Activated T-cell treated with anti-CD3 and anti-CD28 coated beads, Interleukin-2, amount 50 U/mL, for 72 hours (primary cell): ENCODE measurements at regions not wholly inside any gene's neighbourhood (a gene's known extent, or its start where the extent isn't known, plus 50 kb on each side); places are given as distances from the start of the nearest gene placed in this dataset.
"Not testable (repeated sequence)": the region's sequence is repeated elsewhere in the genome, so short reads cannot be mapped to it uniquely, and the experiment has no call there.

Experiments
- ATAC-seq, 2 donors: fragments of 150-1000 bp; cut with Tn5 transposase; replicated peaks in 1 of 2; 2 replicates each; pipeline ENCODE4 v1.10.0; 2021; ENCODE audit warnings: moderate library complexity in 2 of 2, mild to moderate bottlenecking in 1 of 2
- DNase-seq, 2 donors: peaks; one replicate each; pipeline ENCODE4 v3.0.0; 2021 to 2022; ENCODE audit warnings: mixed read lengths in 1 of 2
- H3K27ac Mint-ChIP-seq: one replicate; pipeline ENCODE4 v1.8.0; 2022; ENCODE audit warnings: mild to moderate bottlenecking, moderate library complexity, mixed read lengths
- H3K27me3 Mint-ChIP-seq: one replicate; pipeline ENCODE4 v1.8.0; 2022; ENCODE audit warnings: low read depth, mixed read lengths
- H3K36me3 Mint-ChIP-seq, 2 donors: one replicate each; pipeline ENCODE4 v1.8.0; 2022; ENCODE audit warnings: mixed read lengths in 2 of 2, mild to moderate bottlenecking in 1 of 2; ENCODE audit not compliant: insufficient read depth in 2 of 2
- H3K4me1 Mint-ChIP-seq: one replicate; pipeline ENCODE4 v1.8.0; 2022; ENCODE audit warnings: low read depth, mixed read lengths
- H3K4me3 Mint-ChIP-seq, 2 donors: one replicate each; pipeline ENCODE4 v1.8.0; 2022; ENCODE audit warnings: mild to moderate bottlenecking in 2 of 2, mixed read lengths in 2 of 2, moderate library complexity in 2 of 2
- H3K9me3 Mint-ChIP-seq, 2 donors: one replicate each; pipeline ENCODE4 v1.8.0; 2022; ENCODE audit warnings: mixed read lengths in 2 of 2

DNA sequence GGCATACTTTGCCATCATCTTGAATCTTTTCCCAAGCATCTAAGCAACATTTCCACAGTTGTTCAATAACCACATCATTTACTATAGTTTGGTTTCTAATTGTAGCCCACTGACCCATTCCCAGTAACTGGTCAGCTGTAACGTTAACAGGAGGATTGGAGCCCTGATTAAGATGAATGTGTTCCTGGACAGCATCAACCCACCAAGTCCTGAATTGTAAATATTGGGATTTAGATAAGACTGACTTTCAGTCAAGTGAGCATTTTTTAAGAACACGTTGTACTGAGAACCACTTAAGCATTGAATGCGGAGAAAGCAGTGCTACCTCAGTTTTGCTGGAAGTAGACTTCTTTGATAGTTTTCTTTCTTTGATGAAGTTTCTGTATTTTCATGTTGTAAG, 53.3 kb upstream of the ARL4D start:
- Mint-ChIP-seq H3K9me3 (peaks cover 5 to 11% of the 10 kb centered on the region in 2 donors), H3K27me3 (peaks cover 18% of the 10 kb centered on the region), H3K4me1 (peaks cover 26% of the 10 kb centered on the region), H3K36me3 (peaks cover 11 to 20% of the 10 kb centered on the region in 2 donors)
- DNase-seq, H3K4me3 Mint-ChIP-seq, H3K27ac Mint-ChIP-seq, ATAC-seq: not testable (repeated sequence)

- H3K4me1 Mint-ChIP-seq, result peaks cover 26% of the 10 kb centered on the region
- DNase-seq, result no peak
- H3K27me3 Mint-ChIP-seq, result peaks cover 18% of the 10 kb centered on the region
- H3K4me3 Mint-ChIP-seq, result no peak overlapping the region
- H3K27ac Mint-ChIP-seq, result no peak overlapping the region
- H3K9me3 Mint-ChIP-seq, result peaks cover 5 to 8% of the 10 kb centered on the region in 2 donors
- H3K36me3 Mint-ChIP-seq, result peaks cover 9 to 15% of the 10 kb centered on the region in 2 donors
- ATAC-seq, result no peak
Measured at GRCh38 chr17:43344685-43345084, 54.1 kb upstream of the ARL4D start.

DNA sequence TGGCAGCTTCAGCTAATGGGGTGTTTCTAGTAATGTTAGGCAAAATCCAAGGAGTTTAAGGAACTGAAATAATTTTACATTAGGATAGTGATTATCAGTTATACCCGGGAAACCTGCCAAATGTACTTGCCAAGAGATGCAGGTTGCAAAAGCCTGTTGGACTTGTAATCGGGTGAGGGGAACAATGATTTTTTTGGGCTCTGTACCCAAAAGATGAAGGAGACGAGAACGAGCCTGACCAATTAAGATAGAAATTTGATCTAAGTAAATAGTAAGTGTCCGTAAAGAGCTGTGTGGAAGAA, 56.3 kb upstream of the ARL4D start:
- ATAC-seq (no peak), DNase-seq (no peak)
- peaks cover 2% of the 10 kb centered on the region in 2 donors for H3K9me3 Mint-ChIP-seq
- H3K27me3 Mint-ChIP-seq, result peaks cover 18% of the 10 kb centered on the region
- H3K36me3 Mint-ChIP-seq, result peaks cover 4 to 8% of the 10 kb centered on the region in 2 donors
- peak overlapping the region; percentile 94 for H3K27ac Mint-ChIP-seq
- peaks cover 36% of the 10 kb centered on the region for H3K4me1 Mint-ChIP-seq
- peak overlapping the region; percentile 25 to 80 for H3K4me3 Mint-ChIP-seq

GRCh38 chr17:43341715-43342588, 56.8 kb upstream of the ARL4D start:
- ATAC-seq, result peak; percentile 91 to 93
- Mint-ChIP-seq H3K4me1 (peaks cover 36% of the 10 kb centered on the region), H3K27me3 (peaks cover 18% of the 10 kb centered on the region), H3K9me3 (no peaks in the 10 kb centered on the region), H3K4me3 (peak overlapping the region; percentile 25 to 80), H3K27ac (peak overlapping the region; percentile 94), H3K36me3 (peaks cover under 1 to 3% of the 10 kb centered on the region in 2 donors)
- DNase-seq, result peak in 1 of 2 donors; percentile 68

- no peaks in the 10 kb centered on the region for H3K36me3 Mint-ChIP-seq
- H3K4me1 Mint-ChIP-seq, result peaks cover 40% of the 10 kb centered on the region
- no peak overlapping the region for H3K4me3 Mint-ChIP-seq
- no peaks in the 10 kb centered on the region for H3K9me3 Mint-ChIP-seq
- peaks cover 9% of the 10 kb centered on the region for H3K27me3 Mint-ChIP-seq
- ATAC-seq, result no peak
- H3K27ac Mint-ChIP-seq, result no peak overlapping the region
- peak; percentile 62 to 72 for DNase-seq
Measured at GRCh38 chr17:43338886-43339516, 59.8 kb upstream of the ARL4D start.

DNA sequence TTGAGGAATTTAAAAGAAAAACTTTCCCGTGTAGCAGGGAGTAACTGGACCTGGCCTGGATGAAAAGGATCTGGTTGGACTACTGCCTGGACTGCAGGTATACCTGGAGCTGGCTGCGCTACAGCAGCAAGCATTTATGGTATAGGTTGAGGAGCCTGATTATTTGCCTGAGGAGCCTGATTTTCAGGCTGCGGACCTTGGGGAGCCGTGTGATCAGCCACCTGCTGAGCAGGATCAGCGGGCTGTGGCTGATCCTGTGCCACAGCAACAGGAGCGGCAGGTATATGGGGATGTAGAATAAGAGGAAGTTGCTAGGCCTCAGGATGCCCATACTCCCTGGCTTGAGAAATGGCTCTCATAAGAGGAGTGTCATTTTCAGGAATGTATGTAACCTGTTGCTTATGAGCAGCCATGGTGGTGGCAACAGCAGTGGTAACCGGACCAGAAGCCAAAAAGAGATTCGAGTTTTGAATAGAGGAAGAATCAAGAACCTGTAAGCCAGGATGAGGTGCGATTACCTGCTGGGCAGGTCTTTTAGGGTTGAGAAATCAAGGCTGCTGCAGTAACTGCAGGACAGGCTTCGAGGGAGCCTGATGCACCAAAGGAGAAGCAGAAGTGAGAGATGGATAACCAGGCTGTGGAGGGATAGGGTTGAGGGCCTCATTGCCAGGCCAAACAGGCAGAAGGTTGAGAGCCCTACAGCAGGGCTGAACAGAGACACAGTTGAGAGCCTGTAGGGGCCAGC, 60.9 kb upstream of the ARL4D start:
- ATAC-seq (no peak), DNase-seq (no peak)
- Mint-ChIP-seq H3K4me1 (peaks cover 40% of the 10 kb centered on the region), H3K27me3 (peaks cover under 1% of the 10 kb centered on the region), H3K9me3 (no peaks in the 10 kb centered on the region), H3K27ac (no peak overlapping the region), H3K4me3 (no peak overlapping the region), H3K36me3 (no peaks in the 10 kb centered on the region)

GRCh38 chr17:43334738-43335402, 63.9 kb upstream of the ARL4D start:
- ATAC-seq, result no peak
- H3K4me3 Mint-ChIP-seq, result no peak overlapping the region
- no peak for DNase-seq
- H3K27ac Mint-ChIP-seq, result no peak overlapping the region
- H3K27me3 Mint-ChIP-seq, result peaks cover 10% of the 10 kb centered on the region
- no peaks in the 10 kb centered on the region for H3K9me3 Mint-ChIP-seq
- no peaks in the 10 kb centered on the region for H3K36me3 Mint-ChIP-seq
- H3K4me1 Mint-ChIP-seq, result peaks cover 25% of the 10 kb centered on the region

- Mint-ChIP-seq H3K4me3 (peak overlapping the region; percentile 3 to 40), H3K36me3 (no peaks in the 10 kb centered on the region), H3K9me3 (no peaks in the 10 kb centered on the region), H3K27ac (no peak overlapping the region), H3K4me1 (peaks cover 22% of the 10 kb centered on the region), H3K27me3 (peaks cover 17% of the 10 kb centered on the region)
- DNase-seq (no peak), ATAC-seq (no peak)
Measured at GRCh38 chr17:43333433-43333943, 65.3 kb upstream of the ARL4D start.

GRCh38 chr17:43332230-43332629, 66.6 kb upstream of the ARL4D start:
- no peak overlapping the region for H3K27ac Mint-ChIP-seq
- H3K9me3 Mint-ChIP-seq, result no peaks in the 10 kb centered on the region
- no peaks in the 10 kb centered on the region for H3K36me3 Mint-ChIP-seq
- H3K4me1 Mint-ChIP-seq, result peaks cover 26% of the 10 kb centered on the region
- peaks cover 30% of the 10 kb centered on the region for H3K27me3 Mint-ChIP-seq
- ATAC-seq (no peak), DNase-seq (no peak)
- no peak overlapping the region for H3K4me3 Mint-ChIP-seq

- Mint-ChIP-seq H3K36me3 (no peaks in the 10 kb centered on the region), H3K9me3 (no peaks in the 10 kb centered on the region), H3K4me3 (no peak overlapping the region), H3K27ac (no peak overlapping the region), H3K4me1 (peaks cover 29% of the 10 kb centered on the region), H3K27me3 (peaks cover 30% of the 10 kb centered on the region)
- DNase-seq, result no peak
- no peak for ATAC-seq
Measured at GRCh38 chr17:43330876-43331639, 67.7 kb upstream of the ARL4D start.

- H3K36me3 Mint-ChIP-seq, result no peaks in the 10 kb centered on the region
- ATAC-seq (no peak), DNase-seq (no peak)
- peaks cover 30% of the 10 kb centered on the region for H3K27me3 Mint-ChIP-seq
- H3K4me3 Mint-ChIP-seq, result no peak overlapping the region
- no peaks in the 10 kb centered on the region for H3K9me3 Mint-ChIP-seq
- no peak overlapping the region for H3K27ac Mint-ChIP-seq
- peaks cover 29% of the 10 kb centered on the region for H3K4me1 Mint-ChIP-seq
Measured at GRCh38 chr17:43329183-43329582, 69.6 kb upstream of the ARL4D start.

DNA sequence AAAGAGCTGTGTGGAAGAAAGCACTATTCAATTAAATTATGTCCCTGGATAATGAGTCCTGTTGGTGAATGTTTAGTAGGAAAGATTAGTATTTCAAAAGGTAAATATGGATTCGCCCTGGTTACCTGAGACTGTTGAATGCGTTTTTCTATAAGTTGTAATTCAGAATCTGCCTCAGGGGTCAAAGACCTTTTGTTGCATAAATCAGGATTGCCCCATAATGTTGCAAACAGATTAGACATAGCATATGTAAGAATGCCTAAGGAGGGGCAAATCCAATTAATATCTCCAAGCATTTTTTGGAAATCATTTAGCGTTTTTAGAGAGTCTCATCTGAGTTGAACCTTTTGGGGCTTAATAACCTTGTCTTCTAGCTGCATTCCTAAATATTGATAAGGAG, 70.1 kb upstream of the ARL4D start:
- no peaks in the 10 kb centered on the region for H3K36me3 Mint-ChIP-seq
- no peak overlapping the region for H3K27ac Mint-ChIP-seq
- DNase-seq (no peak), ATAC-seq (no peak)
- peaks cover 26% of the 10 kb centered on the region for H3K4me1 Mint-ChIP-seq
- no peaks in the 10 kb centered on the region for H3K9me3 Mint-ChIP-seq
- peaks cover 30% of the 10 kb centered on the region for H3K27me3 Mint-ChIP-seq
- no peak overlapping the region for H3K4me3 Mint-ChIP-seq
